ENCODE measurements at regions not wholly inside any gene's neighbourhood (a gene's known extent, or its start where the extent isn't known, plus 50 kb on each side); places are given as distances from the start of the nearest gene placed in this dataset.

- TF ChIP-seq POLR2AphosphoS5 (IDR thresholded peaks at IDR 0.05; ENCODE audit: borderline replicate concordance, low read depth, low read length) (no peak), EZH2 (IDR thresholded peaks at IDR 0.05) (no peak)
Observed at GRCh38 chr2:82001614-82002013, 1697.1 kb upstream of the LRRTM1 start.

Data from SK-N-MC (cell line).